ENCODE measurements at regions not wholly inside any gene's neighbourhood (a gene's known extent, or its start where the extent isn't known, plus 50 kb on each side); places are given as distances from the start of the nearest gene placed in this dataset.
A peak's percentile ranks its signal among the peaks of the same experiment; 100 is the strongest.

- peak; percentile 23 to 54 for DNase-seq (ENCODE audit: low spot score in 2 of 2)
- intact Hi-C loops (cut with DNase I; ENCODE audit: low total_unique reads), result no loop called here
- H3K4me3 ChIP-seq (ENCODE audit: low read depth, poor library complexity, severe bottlenecking), result no peak overlapping the region
- WGBS, 2 donors, result 33% methylated on average over 6 of the region's 6 CpGs
- no peak for TF ChIP-seq CTCF (IDR thresholded peaks at IDR 0.05)
- TF ChIP-seq POLR2A (IDR thresholded peaks at IDR 0.05), result no peak
Measured at GRCh38 chr20:43844778-43845614, 69.7 kb upstream of the TOX2 start.

DNA sequence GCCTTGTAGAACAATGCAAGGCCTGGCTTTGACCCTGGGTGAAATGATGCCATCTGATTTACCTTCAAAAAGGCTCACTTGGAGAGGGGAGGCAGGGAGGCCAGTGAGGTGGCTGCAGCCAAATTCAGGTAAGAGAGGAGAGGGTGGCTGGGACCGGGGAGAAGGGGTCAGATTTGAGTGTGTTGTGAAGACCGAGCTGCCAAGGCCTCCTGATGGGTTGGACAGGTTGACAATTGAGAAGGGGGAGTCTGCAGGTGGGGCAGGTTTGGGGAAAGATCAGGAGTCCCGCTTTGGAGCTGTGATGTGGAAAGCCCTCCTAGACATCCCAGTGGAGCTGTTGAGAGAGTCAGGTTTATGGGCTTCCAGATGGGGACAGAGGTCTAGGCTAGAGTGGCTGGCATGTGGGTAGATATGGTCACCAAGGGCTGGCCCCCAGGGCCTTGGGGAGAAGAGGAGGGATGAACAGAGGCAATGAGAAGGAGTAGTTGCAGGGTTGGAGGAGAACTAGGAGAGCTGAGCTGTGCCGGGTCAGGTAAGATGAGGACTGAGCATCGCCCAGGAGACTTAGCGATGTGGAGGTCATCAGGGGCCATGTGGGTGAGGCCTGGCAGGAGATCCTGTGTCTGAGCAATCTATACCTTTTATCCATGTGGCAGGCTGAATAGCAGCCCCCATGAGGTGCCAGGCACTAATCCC, 70.5 kb upstream of the TOX2 start:
- no peak for TF ChIP-seq CTCF (IDR thresholded peaks at IDR 0.05)
- no peak for TF ChIP-seq POLR2A (IDR thresholded peaks at IDR 0.05)
- peak in 1 of 2 donors; percentile 50 for DNase-seq (ENCODE audit: low spot score in 2 of 2)
- whole genome bisulfite sequencing, 2 donors, result 84% methylated on average over 6 of the region's 6 CpGs
- intact Hi-C loops (cut with DNase I; ENCODE audit: low total_unique reads), result no loop called here
- no peak overlapping the region for H3K4me3 ChIP-seq (ENCODE audit: low read depth, poor library complexity, severe bottlenecking)

GRCh38 chr20:43843096-43843964, 71.3 kb upstream of the TOX2 start:
- WGBS, 2 donors, result 75% methylated on average over 10 of the region's 10 CpGs
- intact Hi-C loops (cut with DNase I; ENCODE audit: low total_unique reads), result no loop called here
- DNase-seq (ENCODE audit: low spot score in 2 of 2), result peak in 1 of 2 donors; percentile 31
- TF ChIP-seq POLR2A (IDR thresholded peaks at IDR 0.05), result no peak
- no peak for TF ChIP-seq CTCF (IDR thresholded peaks at IDR 0.05)
- H3K4me3 ChIP-seq (ENCODE audit: low read depth, poor library complexity, severe bottlenecking), result no peak overlapping the region

DNA sequence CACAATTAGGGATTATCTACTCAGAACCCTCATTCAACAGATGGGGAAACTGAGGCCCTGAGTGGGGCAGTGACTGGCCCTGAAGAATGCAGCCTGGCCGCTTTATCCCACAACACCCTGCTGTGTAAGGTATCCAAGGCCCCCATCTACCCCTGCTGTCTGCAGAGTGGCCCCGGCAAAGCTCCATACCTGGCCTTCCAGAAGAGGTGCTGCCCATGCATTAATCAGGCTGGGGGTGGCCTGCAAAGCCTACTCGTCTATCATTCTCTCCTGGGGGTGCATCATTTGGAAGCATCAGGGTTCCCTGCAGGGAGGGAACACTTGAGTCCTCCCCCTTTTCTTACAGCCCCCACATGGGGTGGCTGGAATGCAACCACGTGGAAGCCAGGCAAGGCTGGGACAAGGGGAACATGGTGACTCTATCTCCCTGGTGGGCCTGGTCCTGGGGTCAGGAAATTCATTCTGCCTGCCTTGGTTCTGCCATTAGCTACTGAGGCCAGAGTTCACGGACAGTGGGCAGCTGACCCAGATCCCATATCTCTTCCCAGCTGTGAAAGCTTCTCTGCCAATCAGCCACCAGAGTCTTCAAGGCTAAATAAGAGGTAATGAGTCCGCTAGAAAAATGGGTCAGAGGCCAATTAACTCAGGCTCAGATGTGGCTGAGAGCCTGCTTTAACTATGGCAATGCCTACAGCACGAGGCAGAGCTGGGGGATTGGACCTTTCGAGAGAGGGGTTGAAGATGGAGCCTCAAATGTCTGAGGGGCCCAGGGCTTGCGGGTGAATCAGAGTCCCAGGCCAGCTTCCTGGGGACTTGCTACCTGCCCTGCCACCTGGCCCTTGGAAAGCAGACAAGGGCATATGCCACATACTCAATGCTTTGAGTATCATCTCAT, 72.3 kb upstream of the TOX2 start:
- WGBS, 2 donors, result 82% methylated on average over 7 to 9 of the region's 9 CpGs
- no peak overlapping the region for H3K4me3 ChIP-seq (ENCODE audit: low read depth, poor library complexity, severe bottlenecking)
- TF ChIP-seq CTCF (IDR thresholded peaks at IDR 0.05), result no peak
- TF ChIP-seq POLR2A (IDR thresholded peaks at IDR 0.05), result no peak
- intact Hi-C loops (cut with DNase I; ENCODE audit: low total_unique reads), result no loop called here
- peak in 1 of 2 donors; percentile 57 for DNase-seq (ENCODE audit: low spot score in 2 of 2)
